Activated CD8-positive, alpha-beta T cell treated with anti-CD3 and anti-CD28 coated beads for 36 hours (primary cell): ENCODE measurements at regions not wholly inside any gene's neighbourhood (a gene's known extent, or its start where the extent isn't known, plus 50 kb on each side); places are given as distances from the start of the nearest gene placed in this dataset.

Experiments
- ATAC-seq: fragments of 200-7000 bp; cut with Tn5 transposase; one replicate; pipeline ENCODE4 v1.10.0; 2021; ENCODE audit warnings: mild to moderate bottlenecking, moderate library complexity
- CTCF ChIA-PET: fragments of 350-600 bp; sonication (Branson Sonifier 250); formaldehyde crosslinking; loops from one replicate; lab custom pipeline; 2021; ENCODE audit warnings: antibody characterized with exemption; lab: Charles Lee
- POLR2A ChIA-PET: fragments of 350-600 bp; sonication (Branson Sonifier 250); formaldehyde crosslinking; loops from one replicate; lab custom pipeline; 2021; ENCODE audit warnings: antibody characterized with exemption; lab: Charles Lee
- DNase-seq: peaks from one replicate; pipeline ENCODE4 v3.0.0-alpha.2; 2020
- H3K27ac Mint-ChIP-seq: one replicate; pipeline ENCODE4 v1.8.0; 2021; ENCODE audit warnings: mild to moderate bottlenecking, mixed read lengths
- H3K27me3 Mint-ChIP-seq: one replicate; pipeline ENCODE4 v1.8.0; 2021; ENCODE audit warnings: mixed read lengths
- H3K36me3 Mint-ChIP-seq: one replicate; pipeline ENCODE4 v1.8.0; 2021; ENCODE audit warnings: low read depth, mixed read lengths
- H3K4me1 Mint-ChIP-seq: one replicate; pipeline ENCODE4 v1.8.0; 2021; ENCODE audit warnings: low read depth, mixed read lengths
- H3K4me3 Mint-ChIP-seq: one replicate; pipeline ENCODE4 v1.8.0; 2021; ENCODE audit warnings: mild to moderate bottlenecking, moderate library complexity, mixed read lengths
- H3K9me3 Mint-ChIP-seq: one replicate; pipeline ENCODE4 v1.8.0; 2021; ENCODE audit warnings: mixed read lengths
- CTCF ChIP-seq: fragments of 200-600 bp; IDR thresholded peaks from one replicate; pipeline ENCODE4 v1.8.0; 2022; ENCODE audit warnings: antibody characterized with exemption, mild to moderate bottlenecking
- intact Hi-C: fragments of 100-400 bp; cut with micrococcal nuclease; formaldehyde crosslinking; loops from one replicate; pipeline ENCODE4 v1.10.0; 2022

- no peak for DNase-seq
- Mint-ChIP-seq H3K27me3 (no peaks in the 10 kb centered on the region), H3K4me3 (no peak overlapping the region), H3K27ac (no peak overlapping the region), H3K9me3 (no peaks in the 10 kb centered on the region), H3K4me1 (peaks cover 8% of the 10 kb centered on the region), H3K36me3 (peaks cover 48% of the 10 kb centered on the region)
- ChIA-PET CTCF (interaction anchor here (1.1 to 3.6 kb wide), 3 partner anchors 16 to 69 kb away, joined by 4 to 20 read pairs (median 15); no protein-coding TSS in a partner anchor), POLR2A (interaction anchor here (0.6 to 1.2 kb wide), 3 partner anchors 26 to 301 kb away, joined by 3 read pairs; partner anchors contain the start of gene DICER1)
- no peak for TF ChIP-seq CTCF
- no peak for ATAC-seq
- intact Hi-C loops: no loop called here
Observed at GRCh38 chr14:95458459-95458858, 58.0 kb downstream of the SYNE3 start.

- Mint-ChIP-seq H3K9me3 (no peaks in the 10 kb centered on the region), H3K4me3 (no peak overlapping the region), H3K36me3 (peaks cover 41% of the 10 kb centered on the region), H3K27me3 (no peaks in the 10 kb centered on the region), H3K27ac (no peak overlapping the region), H3K4me1 (no peaks in the 10 kb centered on the region)
- CTCF ChIA-PET: no interaction called here
- POLR2A ChIA-PET: interaction anchor here (1.6 kb wide), 1 partner anchor 11 kb away, joined by 5 read pairs; no protein-coding TSS in a partner anchor
- no peak for ATAC-seq
- DNase-seq: no peak
- intact Hi-C loops: no loop called here
- no peak for TF ChIP-seq CTCF
Observed at GRCh38 chr14:95456281-95456680, 60.2 kb downstream of the SYNE3 start.

DNA sequence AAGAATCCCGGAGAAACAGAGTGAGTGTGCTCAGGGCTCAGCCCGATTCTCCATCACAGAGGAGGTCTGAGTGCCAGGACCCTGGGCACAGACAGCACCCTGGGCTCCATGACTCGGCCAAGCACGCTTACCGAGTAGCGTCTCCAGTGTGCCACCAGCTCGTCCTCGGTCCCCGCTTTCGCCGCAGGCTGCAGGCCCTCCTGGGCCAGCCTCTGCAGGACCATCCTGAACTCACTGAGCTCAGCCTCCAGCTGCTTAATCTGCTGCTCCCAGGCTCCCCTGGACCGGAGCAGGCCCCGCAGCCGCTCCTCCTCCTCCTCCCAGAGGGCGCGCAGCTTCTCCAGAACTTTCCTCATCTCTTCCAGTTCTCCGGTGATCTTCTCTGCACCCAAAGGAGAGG, 61.2 kb downstream of the SYNE3 start:
- ATAC-seq (no peak), DNase-seq (no peak)
- Mint-ChIP-seq H3K36me3 (peaks cover 36% of the 10 kb centered on the region), H3K4me3 (no peak overlapping the region), H3K27me3 (no peaks in the 10 kb centered on the region), H3K9me3 (no peaks in the 10 kb centered on the region), H3K4me1 (no peaks in the 10 kb centered on the region), H3K27ac (no peak overlapping the region)
- CTCF ChIA-PET: interaction anchor here (1.3 to 1.8 kb wide), 2 partner anchors 13 to 68 kb away, joined by 3 to 6 read pairs; no protein-coding TSS in a partner anchor
- POLR2A ChIA-PET: interaction anchor here (0.8 to 1.6 kb wide), 3 partner anchors 10 to 80 kb away, joined by 3 to 5 read pairs (median 3); no protein-coding TSS in a partner anchor
- intact Hi-C loops: no loop called here
- TF ChIP-seq CTCF: no peak

GRCh38 chr14:95453713-95453980, 62.8 kb downstream of the SYNE3 start:
- H3K27ac Mint-ChIP-seq: no peak overlapping the region
- POLR2A ChIA-PET: interaction anchor here (1.2 kb wide), 1 partner anchor 9 kb away, joined by 3 read pairs; no protein-coding TSS in a partner anchor

More at GRCh38 chr14:95453713-95453980, 62.8 kb downstream of the SYNE3 start:
- CTCF ChIA-PET: interaction anchor here (1.1 to 2.6 kb wide), 4 partner anchors 11 to 27 kb away, joined by 3 to 12 read pairs (median 5); no protein-coding TSS in a partner anchor
- no peaks in the 10 kb centered on the region for H3K9me3 Mint-ChIP-seq
- DNase-seq: no peak
- TF ChIP-seq CTCF: no peak
- H3K27me3 Mint-ChIP-seq: no peaks in the 10 kb centered on the region
- H3K36me3 Mint-ChIP-seq: peaks cover 37% of the 10 kb centered on the region
- H3K4me3 Mint-ChIP-seq: no peak overlapping the region
- intact Hi-C loops: no loop called here
- H3K4me1 Mint-ChIP-seq: no peaks in the 10 kb centered on the region
- ATAC-seq: no peak
